HEK293T (cell line): ENCODE measurements at regions not wholly inside any gene's neighbourhood (a gene's known extent, or its start where the extent isn't known, plus 50 kb on each side); places are given as distances from the start of the nearest gene placed in this dataset.

Experiments used
- ELF4 ChIP-seq: fragments of 450-650 bp; IDR thresholded peaks from 2 replicates; pipeline ENCODE4 v1.6.1; 2017; ENCODE audit warnings: antibody characterized with exemption
- FOXA1 ChIP-seq: fragments of 450-650 bp; IDR thresholded peaks from 2 replicates; pipeline ENCODE4 v1.6.1; 2016; ENCODE audit warnings: mild to moderate bottlenecking
- FOXK2 ChIP-seq: fragments of 450-650 bp; IDR thresholded peaks from 2 replicates; pipeline ENCODE4 v1.6.1; 2016; ENCODE audit warnings: mild to moderate bottlenecking
- FOXM1 ChIP-seq: fragments of 450-650 bp; IDR thresholded peaks from 2 replicates; pipeline ENCODE4 v1.6.1; 2017; ENCODE audit warnings: mild to moderate bottlenecking, borderline replicate concordance
- NFRKB ChIP-seq: fragments of 450-650 bp; IDR thresholded peaks from 2 replicates; pipeline ENCODE4 v1.6.1; 2016; ENCODE audit warnings: mild to moderate bottlenecking, moderate library complexity
- SP1 ChIP-seq: fragments of 450-650 bp; IDR thresholded peaks from 2 replicates; pipeline ENCODE4 v1.6.1; 2017
- TARDBP ChIP-seq: fragments of 450-650 bp; IDR thresholded peaks from 2 replicates; pipeline ENCODE4 v1.6.1; 2016

- TF ChIP-seq NFRKB (no peak), FOXM1 (no peak), FOXK2 (no peak), SP1 (no peak), TARDBP (no peak), FOXA1 (no peak), ELF4 (no peak)
Observed at GRCh38 chr18:68362907-68363306, 352.0 kb downstream of the TMX3 start.
